ENCODE measurements at regions not wholly inside any gene's neighbourhood (a gene's known extent, or its start where the extent isn't known, plus 50 kb on each side); places are given as distances from the start of the nearest gene placed in this dataset.

- Histone ChIP-seq H3K4me1 (ENCODE audit: control insufficient read depth, extremely low read depth, insufficient read depth, low read length) (peaks cover 78% of the 10 kb centered on the region), H3K4me2 (ENCODE audit: insufficient read depth, low read length) (peak overlapping the region; percentile 51), H3K36me3 (ENCODE audit: control insufficient read depth in 2 of 2, extremely low read depth in 1 of 2, insufficient read depth in 2 of 2, low read length in 2 of 2) (no peaks in the 10 kb centered on the region), H3K4me3 (replicated peaks in 1 of 3; ENCODE audit: insufficient read depth in 1 of 3, low read depth in 1 of 3, low read length in 3 of 3) (no peak overlapping the region), H3K27me3 (ENCODE audit: control insufficient read depth in 2 of 2, insufficient read depth in 2 of 2, low read length in 2 of 2) (no peaks in the 10 kb centered on the region), H3K9me1 (replicated peaks; ENCODE audit: control insufficient read depth, extremely low read depth, insufficient read depth, low read length) (no peaks in the 10 kb centered on the region), H3K79me2 (ENCODE audit: control insufficient read depth, insufficient read depth, low read length) (no peaks in the 10 kb centered on the region), H4K20me1 (replicated peaks; ENCODE audit: control insufficient read depth, extremely low read depth, insufficient read depth, low read length) (no peaks in the 10 kb centered on the region), H3K9me3 (replicated peaks; ENCODE audit: control insufficient read depth, insufficient read depth, low read length) (no peaks in the 10 kb centered on the region), H2AFZ (ENCODE audit: low read depth, low read length) (peak overlapping the region; percentile 78), H3K9ac (replicated peaks; ENCODE audit: extremely low read depth, insufficient read depth, low read length) (peak overlapping the region; percentile 56), H3K27ac (ENCODE audit: insufficient read depth, low read depth, low read length) (peak overlapping the region; percentile 79)
- dilution Hi-C loops (cut with MboI; ENCODE audit: extremely low pct_ligation_motif_present, low sequenced_read_pairs) (no loop called here), intact Hi-C loops (cut with micrococcal nuclease) (no loop called here)
- no peak for FAIRE-seq
- ChIA-PET POLR2A (interaction anchor here (0.7 kb wide), 1 partner anchor 58 kb away, joined by 4 read pairs; no protein-coding TSS in a partner anchor), CTCF (interaction anchor here (1.1 to 2.4 kb wide), 4 partner anchors 10 to 219 kb away, joined by 3 to 8 read pairs (median 6); no protein-coding TSS in a partner anchor)
- TF ChIP-seq JUN (IDR thresholded peaks at IDR 0.05; ENCODE audit: borderline replicate concordance, insufficient read depth, insufficient read length, low read depth) (no peak), MYC (IDR thresholded peaks at IDR 0.05; ENCODE audit: low read depth, low read length) (no peak), EZH2 (IDR thresholded peaks at IDR 0.05; ENCODE audit: borderline replicate concordance, low read depth, low read length, severe bottlenecking) (no peak), CTCF (IDR thresholded peaks at IDR 0.05; ENCODE audit: extremely low read depth in 1 of 2, insufficient read depth in 1 of 2, low read depth in 1 of 2, low read length in 2 of 2) (no peak), FOS (IDR thresholded peaks at IDR 0.05; ENCODE audit: borderline replicate concordance, insufficient read depth, low read length) (peak; percentile 65)
- BruUV-seq (replicated peaks), result no TSS peak
- peak; percentile 49 for DNase-seq (ENCODE audit: low read depth, low spot score)
These were observed 69.7 kb upstream of the SLC38A2 start for GRCh38 chr12:46442239-46442638.

Measured in endothelial cell of umbilical vein (primary cell).